Large intestine (tissue), 3 donors: ENCODE measurements at regions not wholly inside any gene's neighbourhood (a gene's known extent, or its start where the extent isn't known, plus 50 kb on each side); places are given as distances from the start of the nearest gene placed in this dataset.

Experiments used
- DNase-seq, 2 donors: peaks; one replicate each; pipeline versions ENCODE4 v3.0.0 to v3.0.0-alpha.2; 2013
- H3K27ac ChIP-seq: one replicate; pipeline ENCODE4 v1.5.1; 2013; ENCODE audit warnings: low read length
- H3K27me3 ChIP-seq: 2 replicates; pipeline ENCODE4 v1.6.1; 2013; ENCODE audit warnings: low read length; ENCODE audit not compliant: control insufficient read depth, insufficient read depth
- H3K36me3 ChIP-seq: 2 replicates; pipeline ENCODE4 v1.6.1; 2013; ENCODE audit warnings: low read length; ENCODE audit not compliant: control insufficient read depth, insufficient read depth
- H3K4me1 ChIP-seq: one replicate; pipeline ENCODE4 v1.6.1; 2013; ENCODE audit warnings: low read length; ENCODE audit not compliant: control insufficient read depth, insufficient read depth
- H3K4me3 ChIP-seq: one replicate; pipeline ENCODE4 v1.5.1; 2013; ENCODE audit warnings: low read length
- H3K9me3 ChIP-seq: one replicate; pipeline ENCODE4 v1.6.1; 2013; ENCODE audit warnings: mild to moderate bottlenecking, low read depth, low read length, moderate library complexity; ENCODE audit not compliant: control insufficient read depth
- WGBS: methylation state at CpG from one replicate; pipeline ENCODE4 v1.1.5; 2013; ENCODE audit warnings: low lambda C conversion rate; ENCODE audit not compliant: insufficient coverage; 5-methylcytosine and 5-hydroxymethylcytosine counted together

DNA sequence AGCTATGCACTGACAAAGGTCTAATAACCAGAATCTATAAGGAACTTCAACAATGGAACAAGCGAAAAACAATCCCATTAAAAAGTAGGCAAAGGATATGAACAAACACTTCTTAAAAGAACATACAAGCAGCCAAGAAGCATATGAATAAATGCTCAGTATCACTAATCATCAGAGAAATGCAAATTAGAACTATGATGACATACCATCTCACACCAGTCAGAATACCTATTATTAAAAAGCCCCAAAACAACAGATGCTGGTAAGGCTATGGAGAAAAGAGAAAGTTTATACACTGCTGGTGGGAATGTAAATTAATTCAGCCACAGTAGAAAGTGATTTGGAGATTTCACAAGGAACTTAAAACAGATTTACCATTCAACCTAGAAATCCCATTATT, 211.8 kb downstream of the EDN1 start:
- no peak overlapping the region for H3K4me3 ChIP-seq
- no peaks in the 10 kb centered on the region for H3K4me1 ChIP-seq
- H3K27ac ChIP-seq = no peak overlapping the region
- no peaks in the 10 kb centered on the region for H3K36me3 ChIP-seq
- no peaks in the 10 kb centered on the region for H3K9me3 ChIP-seq
- no CpG with 5 or more reads among the region's 1 CpG for whole genome bisulfite sequencing
- H3K27me3 ChIP-seq = no peaks in the 10 kb centered on the region
- DNase-seq = no peak

DNA sequence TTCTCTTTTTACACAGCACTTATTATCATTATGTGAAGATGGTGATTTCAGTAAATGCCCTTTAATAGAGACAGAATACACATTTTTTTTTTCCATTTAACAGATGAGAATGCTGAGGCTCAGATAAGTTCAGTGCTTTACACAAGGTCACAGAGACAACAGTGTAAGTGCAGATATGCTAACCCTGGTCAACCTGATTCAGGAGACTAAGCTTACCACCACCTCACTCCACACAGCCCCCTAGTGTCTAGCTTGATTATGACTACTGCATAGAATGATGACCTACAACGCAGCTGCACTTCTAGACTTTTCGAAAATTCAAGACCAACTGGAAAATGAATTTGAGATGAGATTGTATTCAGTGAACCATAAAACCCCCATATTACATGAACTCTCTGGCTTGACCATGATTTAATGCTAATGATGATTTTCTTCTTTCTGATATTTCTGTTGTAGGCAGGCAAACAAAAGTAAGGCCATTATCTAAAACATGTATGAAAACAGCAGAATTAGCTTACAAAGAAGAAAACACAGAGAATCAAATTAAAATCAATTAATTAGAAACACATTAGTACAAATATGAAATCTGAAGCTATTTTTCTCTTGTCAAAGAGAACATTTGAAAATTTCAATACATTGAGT, 212.1 kb upstream of the PHACTR1 start:
- no peaks in the 10 kb centered on the region for H3K36me3 ChIP-seq
- no peaks in the 10 kb centered on the region for H3K27me3 ChIP-seq
- no peaks in the 10 kb centered on the region for H3K4me1 ChIP-seq
- peak in 1 of 2 donors; percentile 22 for DNase-seq
- no peaks in the 10 kb centered on the region for H3K9me3 ChIP-seq
- H3K4me3 ChIP-seq = no peak overlapping the region
- H3K27ac ChIP-seq = no peak overlapping the region
- no CpG with 5 or more reads among the region's 2 CpGs for WGBS

DNA sequence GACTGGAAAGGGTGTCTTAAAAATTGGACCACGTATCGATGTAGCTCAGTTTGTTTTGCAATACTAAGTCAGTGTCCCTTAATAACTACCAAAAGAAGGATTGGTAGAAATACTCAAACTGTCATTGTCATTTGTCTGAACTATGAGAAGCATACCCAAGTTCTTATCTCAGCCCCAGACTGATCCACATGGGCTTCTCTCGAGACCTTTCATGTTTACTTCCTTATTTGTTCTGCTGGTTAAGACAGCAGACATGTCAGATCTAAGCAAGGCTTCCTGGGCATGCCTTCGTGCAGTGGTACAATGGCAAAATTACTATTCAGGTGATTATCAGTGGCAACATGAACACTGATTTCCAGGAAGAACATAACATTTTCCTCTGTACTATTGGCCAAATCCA, 211.1 kb upstream of the PHACTR1 start:
- DNase-seq = no peak
- H3K4me1 ChIP-seq = no peaks in the 10 kb centered on the region
- H3K27me3 ChIP-seq = no peaks in the 10 kb centered on the region
- H3K36me3 ChIP-seq = no peaks in the 10 kb centered on the region
- no peak overlapping the region for H3K27ac ChIP-seq
- H3K4me3 ChIP-seq = no peak overlapping the region
- 50% methylated on average over 1 of the region's 4 CpGs for WGBS
- no peaks in the 10 kb centered on the region for H3K9me3 ChIP-seq

DNA sequence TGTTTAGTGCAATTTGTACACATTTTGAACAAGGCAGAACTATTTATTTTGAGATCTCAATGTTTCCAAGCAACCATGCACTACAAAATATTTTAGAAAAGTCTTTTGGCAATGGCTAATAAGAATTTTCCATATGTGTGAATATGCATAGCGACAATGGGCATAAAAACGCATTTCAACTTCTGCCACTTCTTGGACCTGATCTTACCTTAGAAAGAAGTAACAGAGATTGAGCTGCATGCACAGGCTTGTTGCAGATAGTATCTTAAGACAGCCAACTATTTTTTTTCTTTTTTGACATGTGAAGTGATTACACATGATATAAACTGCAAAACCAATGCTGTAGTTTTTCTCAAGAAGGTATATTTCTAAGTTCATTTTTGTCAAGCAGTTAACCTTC, 210.4 kb upstream of the PHACTR1 start:
- Histone ChIP-seq H3K27ac (no peak overlapping the region), H3K36me3 (no peaks in the 10 kb centered on the region), H3K9me3 (no peaks in the 10 kb centered on the region), H3K4me3 (no peak overlapping the region), H3K27me3 (no peaks in the 10 kb centered on the region), H3K4me1 (no peaks in the 10 kb centered on the region)
- no CpG with 5 or more reads among the region's 2 CpGs for WGBS
- DNase-seq = no peak

DNA sequence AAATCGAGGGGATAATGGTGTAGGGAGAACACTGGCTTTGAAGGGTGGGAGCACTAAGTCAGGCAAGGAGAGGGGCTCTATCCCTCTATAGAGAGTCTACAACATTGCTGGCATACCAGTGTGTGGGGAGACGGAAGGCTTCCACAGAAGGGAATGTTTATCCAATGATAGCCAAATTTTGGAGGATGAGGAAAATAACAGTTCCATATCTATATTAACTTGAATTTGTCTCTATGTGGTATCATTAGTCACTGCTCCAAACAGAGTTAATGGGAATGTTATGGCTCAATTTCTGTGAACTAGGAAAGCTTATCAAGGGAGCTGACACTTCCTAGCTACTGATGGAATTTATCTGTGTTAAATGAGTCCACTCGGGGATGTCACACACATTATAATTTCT, 208.9 kb upstream of the PHACTR1 start:
- Histone ChIP-seq H3K4me3 (no peak overlapping the region), H3K27me3 (no peaks in the 10 kb centered on the region), H3K9me3 (no peaks in the 10 kb centered on the region), H3K36me3 (no peaks in the 10 kb centered on the region), H3K27ac (no peak overlapping the region), H3K4me1 (no peaks in the 10 kb centered on the region)
- 90% methylated on average over 2 of the region's 3 CpGs for WGBS
- no peak for DNase-seq

DNA sequence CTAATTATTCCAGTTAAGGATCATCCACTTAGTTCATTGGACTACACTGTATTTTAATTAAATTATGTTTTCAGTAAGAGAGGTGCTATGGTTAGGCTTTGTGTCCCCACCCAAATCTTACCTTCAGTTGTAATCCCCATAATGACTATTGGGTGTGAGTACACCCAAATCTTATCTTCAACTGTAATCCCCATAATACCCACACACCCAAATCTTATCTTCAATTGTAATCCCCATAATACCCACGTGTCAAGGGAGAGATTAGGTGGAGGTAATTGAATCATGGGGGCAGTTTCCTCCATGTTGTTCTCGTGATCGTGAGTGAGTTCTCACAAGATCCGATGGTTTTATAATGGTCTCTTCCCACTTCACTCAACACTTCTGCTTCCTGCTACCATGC, 208.0 kb upstream of the PHACTR1 start:
- no peaks in the 10 kb centered on the region for H3K4me1 ChIP-seq
- H3K9me3 ChIP-seq = no peaks in the 10 kb centered on the region
- no peak for DNase-seq
- no CpG with 5 or more reads among the region's 4 CpGs for whole genome bisulfite sequencing
- H3K36me3 ChIP-seq = no peaks in the 10 kb centered on the region
- H3K27ac ChIP-seq = no peak overlapping the region
- H3K4me3 ChIP-seq = no peak overlapping the region
- H3K27me3 ChIP-seq = no peaks in the 10 kb centered on the region

DNA sequence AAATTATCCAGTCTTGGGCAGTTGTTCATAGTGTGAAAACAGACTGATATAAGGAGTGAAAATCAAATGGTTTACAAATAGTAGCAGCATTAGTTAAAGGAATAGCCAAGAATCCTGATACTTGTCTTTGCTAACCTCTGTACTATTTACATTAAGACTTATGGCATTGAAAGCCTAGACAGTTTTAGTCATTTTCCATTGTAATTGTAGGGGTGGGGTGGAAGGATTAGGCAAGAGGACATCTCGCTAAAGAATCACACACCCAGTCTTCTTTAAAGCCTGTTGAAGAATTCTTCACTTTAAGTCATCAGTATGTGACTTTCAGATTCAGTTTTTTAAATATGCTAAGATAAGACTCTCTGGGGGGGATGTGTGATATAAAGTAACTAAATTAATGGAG, 207.5 kb upstream of the PHACTR1 start:
- Histone ChIP-seq H3K4me3 (no peak overlapping the region), H3K27ac (no peak overlapping the region), H3K9me3 (no peaks in the 10 kb centered on the region), H3K36me3 (no peaks in the 10 kb centered on the region), H3K27me3 (no peaks in the 10 kb centered on the region), H3K4me1 (no peaks in the 10 kb centered on the region)
- no CpG with 5 or more reads among the region's 1 CpG for WGBS
- DNase-seq = no peak

DNA sequence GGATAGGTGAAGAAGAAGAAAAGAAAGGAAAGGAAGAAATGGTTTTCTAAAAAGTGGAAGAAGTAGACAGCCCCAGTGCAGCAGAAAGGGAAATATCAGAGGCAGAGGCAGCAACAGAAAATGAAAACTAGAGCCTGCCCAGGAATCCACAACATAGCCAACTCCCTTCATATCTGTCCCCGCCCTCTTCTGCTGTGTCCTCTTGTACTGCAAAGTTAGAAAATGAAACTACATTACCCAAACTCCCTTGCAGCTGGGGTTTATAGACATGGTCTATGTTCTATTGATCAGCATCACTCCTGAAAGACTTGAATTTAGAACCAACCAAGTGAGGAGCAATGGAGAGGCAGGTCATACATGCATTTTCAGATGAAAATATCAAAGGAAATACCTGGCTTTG, 200.5 kb upstream of the PHACTR1 start:
- WGBS = no CpG with 5 or more reads among the region's 1 CpG
- Histone ChIP-seq H3K27me3 (no peaks in the 10 kb centered on the region), H3K27ac (no peak overlapping the region), H3K9me3 (no peaks in the 10 kb centered on the region), H3K36me3 (no peaks in the 10 kb centered on the region), H3K4me1 (peaks cover 4% of the 10 kb centered on the region), H3K4me3 (no peak overlapping the region)
- peak; percentile 50 to 79 for DNase-seq

DNA sequence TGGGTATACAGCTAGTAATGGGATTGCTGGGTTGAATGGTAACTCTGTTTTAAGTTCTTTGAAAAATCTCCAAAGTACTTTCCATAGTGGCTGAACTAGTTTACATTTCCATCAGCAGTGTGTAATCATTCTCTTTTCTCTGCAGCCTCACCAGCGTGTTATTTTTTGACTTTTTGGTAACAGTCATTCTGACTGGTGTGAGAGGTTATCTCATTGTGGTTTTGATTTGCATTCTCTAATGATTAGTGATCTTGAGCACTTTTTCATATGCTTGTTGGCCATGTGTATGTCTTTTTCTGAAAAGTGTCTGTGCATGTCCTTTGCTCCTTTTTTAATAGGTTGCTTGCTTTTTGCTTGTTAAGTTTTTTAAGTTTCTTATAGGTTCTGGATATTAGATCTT, 194.2 kb upstream of the PHACTR1 start:
- no peaks in the 10 kb centered on the region for H3K36me3 ChIP-seq
- H3K27ac ChIP-seq = no peak overlapping the region
- no peaks in the 10 kb centered on the region for H3K4me1 ChIP-seq
- WGBS = 100% methylated on average over 1 of the region's 1 CpG
- no peaks in the 10 kb centered on the region for H3K9me3 ChIP-seq
- no peak for DNase-seq
- H3K27me3 ChIP-seq = no peaks in the 10 kb centered on the region
- no peak overlapping the region for H3K4me3 ChIP-seq

DNA sequence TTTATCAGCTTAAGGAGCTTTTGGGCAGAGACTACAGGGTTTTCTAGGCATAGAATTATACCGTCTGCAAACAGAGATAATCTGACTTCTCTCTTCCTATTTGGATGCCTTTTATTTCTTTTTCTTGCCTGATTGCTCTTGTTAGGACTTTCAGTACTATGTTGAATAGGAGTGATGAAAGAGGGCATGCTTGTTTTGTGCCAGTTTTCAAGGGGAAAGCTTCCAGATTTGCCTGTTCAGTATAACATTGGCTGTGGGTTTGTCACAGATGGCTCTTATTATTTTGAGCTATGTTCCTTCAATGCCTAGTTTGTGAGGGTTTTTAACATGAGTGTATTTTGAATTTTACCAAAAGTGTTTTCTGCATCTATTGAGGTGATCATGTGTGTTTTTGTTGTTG, 192.8 kb upstream of the PHACTR1 start:
- H3K9me3 ChIP-seq = no peaks in the 10 kb centered on the region
- DNase-seq = no peak
- H3K4me1 ChIP-seq = peaks cover 7% of the 10 kb centered on the region
- no peak overlapping the region for H3K27ac ChIP-seq
- no peak overlapping the region for H3K4me3 ChIP-seq
- no CpG with 5 or more reads among the region's 1 CpG for WGBS
- H3K36me3 ChIP-seq = no peaks in the 10 kb centered on the region
- H3K27me3 ChIP-seq = no peaks in the 10 kb centered on the region

DNA sequence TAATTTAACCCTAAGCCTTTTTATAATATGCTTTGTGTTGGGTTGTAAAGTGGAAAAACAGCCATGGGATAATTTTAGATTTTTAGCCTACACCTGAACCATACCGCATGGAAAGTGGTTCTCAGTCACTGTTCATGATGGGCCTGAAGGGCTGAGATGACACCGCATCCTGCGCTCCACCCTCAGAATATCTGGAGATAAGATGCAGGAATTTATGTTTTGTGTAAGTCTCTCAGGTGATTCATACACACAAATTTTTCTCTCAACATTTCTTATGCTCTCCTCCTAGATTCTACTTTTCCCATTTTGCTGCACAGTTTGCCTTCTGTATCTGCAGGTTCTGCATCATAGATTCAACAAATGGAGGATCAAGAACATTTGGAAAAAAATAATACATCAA, 191.3 kb upstream of the PHACTR1 start:
- no peak for DNase-seq
- WGBS = no CpG with 5 or more reads among the region's 3 CpGs
- Histone ChIP-seq H3K4me3 (no peak overlapping the region), H3K4me1 (peaks cover 17% of the 10 kb centered on the region), H3K36me3 (no peaks in the 10 kb centered on the region), H3K9me3 (no peaks in the 10 kb centered on the region), H3K27ac (no peak overlapping the region), H3K27me3 (no peaks in the 10 kb centered on the region)
